ENCODE measurements at regions not wholly inside any gene's neighbourhood (a gene's known extent, or its start where the extent isn't known, plus 50 kb on each side); places are given as distances from the start of the nearest gene placed in this dataset.

- H3K36me3 ChIP-seq (ENCODE audit: control insufficient read depth in 1 of 2, insufficient read depth in 2 of 2, low read depth in 1 of 2, low read length in 2 of 2) = no peaks in the 10 kb centered on the region
- H3K9ac ChIP-seq (ENCODE audit: low read length) = no peak overlapping the region
These were observed 71.6 kb upstream of the ACP3 start for GRCh38 chr3:132245552-132246142.

GRCh38 chr3:132246212-132246611 lies 71.0 kb upstream of the ACP3 start:
- Histone ChIP-seq H3K18ac (ENCODE audit: low read depth in 1 of 2, low read length in 2 of 2) (no peak overlapping the region), H4K91ac (ENCODE audit: low read length) (no peak overlapping the region), H3K27me3 (ENCODE audit: control insufficient read depth in 1 of 2, insufficient read depth in 1 of 2, low read length in 2 of 2) (peaks cover 17 to 34% of the 10 kb centered on the region in 2 experiments), H2BK5ac (ENCODE audit: low read depth, low read length, poor library complexity, severe bottlenecking) (no peak overlapping the region), H2AFZ (ENCODE audit: low read depth, low read length) (no peak overlapping the region), H3K4ac (ENCODE audit: low read depth in 1 of 2, low read length in 2 of 2) (no peak overlapping the region), H3K9me3 (ENCODE audit: control insufficient read depth, low read length) (no peaks in the 10 kb centered on the region), H3K23ac (ENCODE audit: low read length in 2 of 2) (no peak overlapping the region), H3K14ac (ENCODE audit: low read length in 2 of 2) (no peak overlapping the region), H3K4me3 (ENCODE audit: insufficient read depth in 1 of 2, low read depth in 1 of 2, low read length in 2 of 2) (no peak overlapping the region), H3K79me1 (replicated peaks; ENCODE audit: low read length, poor library complexity, severe bottlenecking) (no peaks in the 10 kb centered on the region), H3K4me2 (ENCODE audit: low read length, poor library complexity, severe bottlenecking) (no peak overlapping the region), H2BK15ac (ENCODE audit: low read depth, poor library complexity, severe bottlenecking) (no peak overlapping the region), H3K9ac (ENCODE audit: low read length) (no peak overlapping the region), H3K36me3 (ENCODE audit: control insufficient read depth in 1 of 2, insufficient read depth in 2 of 2, low read depth in 1 of 2, low read length in 2 of 2) (no peaks in the 10 kb centered on the region), H3K4me1 (ENCODE audit: control insufficient read depth, insufficient read depth, low read depth, low read length) (no peaks in the 10 kb centered on the region), H2AK5ac (ENCODE audit: low read length, severe bottlenecking) (no peak overlapping the region), H2BK120ac (ENCODE audit: low read depth, low read length) (no peak overlapping the region), H4K8ac (ENCODE audit: low read length) (no peak overlapping the region), H3K27ac (ENCODE audit: low read length, poor library complexity, severe bottlenecking) (no peak overlapping the region), H2BK12ac (ENCODE audit: low read length in 2 of 2) (no peak overlapping the region)
- 86% methylated on average over 3 of the region's 3 CpGs for WGBS
- DNase-seq = no peak

More at GRCh38 chr3:132245552-132246142, 71.6 kb upstream of the ACP3 start:
- no peak for DNase-seq
- H3K18ac ChIP-seq (ENCODE audit: low read depth in 1 of 2, low read length in 2 of 2) = no peak overlapping the region
- no peak overlapping the region for H3K14ac ChIP-seq (ENCODE audit: low read length in 2 of 2)
- no peak overlapping the region for H3K4ac ChIP-seq (ENCODE audit: low read depth in 1 of 2, low read length in 2 of 2)
- peaks cover 17 to 39% of the 10 kb centered on the region in 2 experiments for H3K27me3 ChIP-seq (ENCODE audit: control insufficient read depth in 1 of 2, insufficient read depth in 1 of 2, low read length in 2 of 2)
- H2AFZ ChIP-seq (ENCODE audit: low read depth, low read length) = no peak overlapping the region
- no peaks in the 10 kb centered on the region for H3K4me1 ChIP-seq (ENCODE audit: control insufficient read depth, insufficient read depth, low read depth, low read length)
- H2BK120ac ChIP-seq (ENCODE audit: low read depth, low read length) = no peak overlapping the region
- H2BK5ac ChIP-seq (ENCODE audit: low read depth, low read length, poor library complexity, severe bottlenecking) = no peak overlapping the region
- no peak overlapping the region for H4K8ac ChIP-seq (ENCODE audit: low read length)
- H2BK12ac ChIP-seq (ENCODE audit: low read length in 2 of 2) = no peak overlapping the region
- no peak overlapping the region for H3K4me3 ChIP-seq (ENCODE audit: insufficient read depth in 1 of 2, low read depth in 1 of 2, low read length in 2 of 2)
- H2AK5ac ChIP-seq (ENCODE audit: low read length, severe bottlenecking) = no peak overlapping the region
- no peak overlapping the region for H3K27ac ChIP-seq (ENCODE audit: low read length, poor library complexity, severe bottlenecking)
- H2BK15ac ChIP-seq (ENCODE audit: low read depth, poor library complexity, severe bottlenecking) = no peak overlapping the region
- H3K4me2 ChIP-seq (ENCODE audit: low read length, poor library complexity, severe bottlenecking) = no peak overlapping the region
- no peaks in the 10 kb centered on the region for H3K9me3 ChIP-seq (ENCODE audit: control insufficient read depth, low read length)
- H3K79me1 ChIP-seq (replicated peaks; ENCODE audit: low read length, poor library complexity, severe bottlenecking) = no peaks in the 10 kb centered on the region
- no peak overlapping the region for H3K23ac ChIP-seq (ENCODE audit: low read length in 2 of 2)
- 58% methylated on average over 2 of the region's 3 CpGs for WGBS
- no peak overlapping the region for H4K91ac ChIP-seq (ENCODE audit: low read length)

- Histone ChIP-seq H3K27ac (ENCODE audit: low read length, poor library complexity, severe bottlenecking) (no peak overlapping the region), H3K4ac (ENCODE audit: low read depth in 1 of 2, low read length in 2 of 2) (no peak overlapping the region), H3K9me3 (ENCODE audit: control insufficient read depth, low read length) (no peaks in the 10 kb centered on the region), H3K9ac (ENCODE audit: low read length) (no peak overlapping the region), H2BK120ac (ENCODE audit: low read depth, low read length) (no peak overlapping the region), H2AFZ (ENCODE audit: low read depth, low read length) (no peak overlapping the region), H3K4me2 (ENCODE audit: low read length, poor library complexity, severe bottlenecking) (no peak overlapping the region), H2BK12ac (ENCODE audit: low read length in 2 of 2) (no peak overlapping the region), H2AK5ac (ENCODE audit: low read length, severe bottlenecking) (no peak overlapping the region), H3K18ac (ENCODE audit: low read depth in 1 of 2, low read length in 2 of 2) (no peak overlapping the region), H2BK15ac (ENCODE audit: low read depth, poor library complexity, severe bottlenecking) (no peak overlapping the region), H3K4me3 (ENCODE audit: insufficient read depth in 1 of 2, low read depth in 1 of 2, low read length in 2 of 2) (no peak overlapping the region), H3K14ac (ENCODE audit: low read length in 2 of 2) (no peak overlapping the region), H2BK5ac (ENCODE audit: low read depth, low read length, poor library complexity, severe bottlenecking) (no peak overlapping the region), H3K23ac (ENCODE audit: low read length in 2 of 2) (no peak overlapping the region), H4K91ac (ENCODE audit: low read length) (no peak overlapping the region), H3K36me3 (ENCODE audit: control insufficient read depth in 1 of 2, insufficient read depth in 2 of 2, low read depth in 1 of 2, low read length in 2 of 2) (no peaks in the 10 kb centered on the region), H4K8ac (ENCODE audit: low read length) (no peak overlapping the region), H3K79me1 (replicated peaks; ENCODE audit: low read length, poor library complexity, severe bottlenecking) (no peaks in the 10 kb centered on the region), H3K27me3 (ENCODE audit: control insufficient read depth in 1 of 2, insufficient read depth in 1 of 2, low read length in 2 of 2) (peaks cover 12 to 24% of the 10 kb centered on the region in 2 experiments), H3K4me1 (ENCODE audit: control insufficient read depth, insufficient read depth, low read depth, low read length) (no peaks in the 10 kb centered on the region)
- no peak for DNase-seq
- WGBS = 50% methylated on average over 1 of the region's 1 CpG
These were observed 70.0 kb upstream of the ACP3 start for GRCh38 chr3:132247211-132247610.

GRCh38 chr3:132248490-132248889 lies 68.7 kb upstream of the ACP3 start:
- no peak overlapping the region for H3K18ac ChIP-seq (ENCODE audit: low read depth in 1 of 2, low read length in 2 of 2)
- no peak overlapping the region for H3K23ac ChIP-seq (ENCODE audit: low read length in 2 of 2)
- H4K91ac ChIP-seq (ENCODE audit: low read length) = no peak overlapping the region
- H2BK12ac ChIP-seq (ENCODE audit: low read length in 2 of 2) = no peak overlapping the region
- no peak overlapping the region for H3K27ac ChIP-seq (ENCODE audit: low read length, poor library complexity, severe bottlenecking)
- no peaks in the 10 kb centered on the region for H3K79me1 ChIP-seq (replicated peaks; ENCODE audit: low read length, poor library complexity, severe bottlenecking)
- 100% methylated on average over 1 of the region's 1 CpG for WGBS
- no peak overlapping the region for H3K14ac ChIP-seq (ENCODE audit: low read length in 2 of 2)
- H3K4me3 ChIP-seq (ENCODE audit: insufficient read depth in 1 of 2, low read depth in 1 of 2, low read length in 2 of 2) = no peak overlapping the region
- no peak overlapping the region for H2BK120ac ChIP-seq (ENCODE audit: low read depth, low read length)
- no peaks in the 10 kb centered on the region for H3K36me3 ChIP-seq (ENCODE audit: control insufficient read depth in 1 of 2, insufficient read depth in 2 of 2, low read depth in 1 of 2, low read length in 2 of 2)
- peaks cover 12 to 20% of the 10 kb centered on the region in 2 experiments for H3K27me3 ChIP-seq (ENCODE audit: control insufficient read depth in 1 of 2, insufficient read depth in 1 of 2, low read length in 2 of 2)
- no peak overlapping the region for H2AK5ac ChIP-seq (ENCODE audit: low read length, severe bottlenecking)
- H3K9me3 ChIP-seq (ENCODE audit: control insufficient read depth, low read length) = no peaks in the 10 kb centered on the region
- DNase-seq = no peak
- H3K4ac ChIP-seq (ENCODE audit: low read depth in 1 of 2, low read length in 2 of 2) = no peak overlapping the region
- H3K4me1 ChIP-seq (ENCODE audit: control insufficient read depth, insufficient read depth, low read depth, low read length) = no peaks in the 10 kb centered on the region
- no peak overlapping the region for H3K9ac ChIP-seq (ENCODE audit: low read length)
- H3K4me2 ChIP-seq (ENCODE audit: low read length, poor library complexity, severe bottlenecking) = no peak overlapping the region
- H4K8ac ChIP-seq (ENCODE audit: low read length) = no peak overlapping the region
- no peak overlapping the region for H2AFZ ChIP-seq (ENCODE audit: low read depth, low read length)
- no peak overlapping the region for H2BK15ac ChIP-seq (ENCODE audit: low read depth, poor library complexity, severe bottlenecking)
- no peak overlapping the region for H2BK5ac ChIP-seq (ENCODE audit: low read depth, low read length, poor library complexity, severe bottlenecking)
